K562 (cell line): ENCODE measurements at regions not wholly inside any gene's neighbourhood (a gene's known extent, or its start where the extent isn't known, plus 50 kb on each side); places are given as distances from the start of the nearest gene placed in this dataset.

Experiments used
- BRD9 ChIP-seq: fragments of 450-650 bp; IDR thresholded peaks from 2 replicates; pipeline ENCODE4 v1.6.1; 2018; ENCODE audit warnings: low read depth; ENCODE audit not compliant: partially characterized antibody
- ETV5 ChIP-seq: sonication (generic); formaldehyde crosslinking; IDR thresholded peaks from 2 replicates; pipeline ENCODE4 v1.4.0; 2020; ENCODE audit warnings: low read depth, mild to moderate bottlenecking, missing genetic modification reagents
- GATA2 ChIP-seq: sonication (generic); formaldehyde crosslinking; IDR thresholded peaks from 2 replicates; pipeline ENCODE4 v1.4.0; 2020; ENCODE audit warnings: mild to moderate bottlenecking, missing genetic modification reagents
- MGA ChIP-seq: fragments of 450-650 bp; IDR thresholded peaks from 2 replicates; pipeline ENCODE4 v1.6.1; 2016; ENCODE audit warnings: mild to moderate bottlenecking, moderate library complexity
- POLR2B ChIP-seq: fragments of 450-650 bp; IDR thresholded peaks from 2 replicates; pipeline ENCODE4 v1.6.1; 2018; ENCODE audit warnings: low read depth; ENCODE audit not compliant: partially characterized antibody
- TCF15 ChIP-seq: fragments of 250-450 bp; sonication (Bioruptor Pico); IDR thresholded peaks from 2 replicates; pipeline ENCODE4 v1.8.0; 2022; ENCODE audit warnings: moderate library complexity, mild to moderate bottlenecking, inconsistent platforms
- ZSCAN29 ChIP-seq: fragments of 450-650 bp; IDR thresholded peaks from 2 replicates; pipeline ENCODE4 v1.6.1; 2017

- no peak for TF ChIP-seq MGA
- no peak for TF ChIP-seq BRD9
- TF ChIP-seq ETV5 (CRISPR knock-in tag): no peak
- no peak for TF ChIP-seq POLR2B
- TF ChIP-seq GATA2 (CRISPR knock-in tag): no peak
- TF ChIP-seq ZSCAN29: no peak
- no peak for TF ChIP-seq TCF15
Measured at GRCh38 chr1:208438112-208438699, 194.0 kb upstream of the PLXNA2 start (continued).
